HG03196 (cell line): ENCODE measurements at regions not wholly inside any gene's neighbourhood (a gene's known extent, or its start where the extent isn't known, plus 50 kb on each side); places are given as distances from the start of the nearest gene placed in this dataset.
"Not testable (repeated sequence)": the region's sequence is repeated elsewhere in the genome, so short reads cannot be mapped to it uniquely, and the experiment has no call there.

ENCODE experiments used
- ATAC-seq: cut with Tn5 transposase; IDR thresholded peaks from one replicate; pipeline ENCODE4 v1.9.1; 2021; ENCODE audit not compliant: unreplicated experiment

DNA sequence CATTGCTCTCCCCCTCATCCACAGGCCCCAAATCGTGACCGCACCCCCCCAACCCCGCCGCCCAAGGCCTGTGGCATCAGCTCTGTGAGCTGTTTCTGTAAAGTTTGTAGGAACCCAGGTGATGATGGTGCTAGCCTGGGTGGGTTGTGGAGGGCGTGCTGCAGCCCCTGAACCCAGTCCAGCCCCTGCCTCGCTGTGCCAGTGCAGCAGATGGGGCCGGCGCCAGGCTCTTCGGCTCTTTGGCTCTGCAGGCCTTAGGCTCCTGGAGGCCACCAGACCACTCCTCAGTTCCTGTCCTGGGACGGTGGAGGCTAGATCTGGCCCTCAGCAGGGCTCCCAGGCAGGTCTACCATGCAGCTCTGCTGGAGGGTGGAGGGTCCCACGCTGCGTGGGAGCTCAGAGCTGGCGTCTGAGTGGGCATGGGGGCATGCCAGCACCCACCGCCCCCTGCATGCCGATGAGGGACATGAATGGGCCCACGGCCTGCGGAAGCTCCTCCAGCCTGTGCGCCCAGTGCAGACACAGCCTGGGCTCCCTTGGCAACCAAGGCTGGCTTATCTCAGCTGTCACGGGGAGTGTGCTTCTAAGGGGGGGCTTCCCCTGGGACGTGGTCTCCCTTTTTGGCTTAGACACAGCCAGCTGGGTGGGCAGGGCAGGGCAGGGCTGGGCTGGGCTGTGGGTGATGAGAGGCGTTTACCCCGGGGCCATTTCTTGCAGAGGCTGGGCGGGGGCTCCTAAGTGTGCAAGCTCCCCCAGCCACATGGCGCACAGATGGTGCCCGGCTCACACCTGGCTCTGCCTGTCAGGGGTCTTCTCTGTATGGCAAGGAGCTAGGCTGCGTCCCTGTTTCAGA, 1187.6 kb downstream of the BRD1 start:
- ATAC-seq, result no peak

DNA sequence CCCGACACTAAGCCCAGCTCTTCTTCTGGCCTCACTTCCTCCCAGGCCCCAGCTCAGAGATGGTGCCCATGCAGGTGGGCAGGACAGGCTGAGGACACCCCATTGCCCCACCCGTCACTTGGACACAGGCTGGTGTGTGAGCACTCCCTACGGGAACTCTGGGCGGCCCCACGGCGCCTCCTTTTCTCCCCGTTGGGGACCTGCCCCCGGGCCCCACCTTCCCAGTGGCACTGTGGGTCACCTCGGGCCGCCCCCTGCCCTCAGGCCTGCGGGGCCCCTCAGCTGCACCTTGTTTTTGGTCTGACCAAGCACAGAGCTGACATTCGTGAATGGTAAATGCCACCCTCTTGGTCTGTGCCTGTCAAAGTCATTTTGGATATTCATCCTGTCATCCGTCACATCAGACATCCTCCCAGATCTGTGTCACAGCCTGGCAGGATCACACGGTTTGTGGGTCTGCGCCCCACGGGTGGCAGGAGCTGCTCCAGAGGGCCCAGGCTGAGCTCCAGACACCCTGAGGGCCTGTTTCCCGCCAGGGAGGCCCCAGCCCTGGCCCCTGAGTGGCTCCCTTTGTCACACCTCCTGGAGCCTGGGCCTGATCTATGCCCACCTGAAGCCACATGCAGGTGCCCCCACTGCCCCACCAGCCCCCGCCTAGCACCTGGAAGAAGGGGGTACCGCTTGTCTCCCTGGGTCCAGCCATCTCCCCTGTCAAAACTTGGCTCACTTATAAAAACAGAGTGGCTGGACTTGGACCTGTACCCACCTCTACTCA, 1188.5 kb downstream of the BRD1 start:
- ATAC-seq, result no peak

DNA sequence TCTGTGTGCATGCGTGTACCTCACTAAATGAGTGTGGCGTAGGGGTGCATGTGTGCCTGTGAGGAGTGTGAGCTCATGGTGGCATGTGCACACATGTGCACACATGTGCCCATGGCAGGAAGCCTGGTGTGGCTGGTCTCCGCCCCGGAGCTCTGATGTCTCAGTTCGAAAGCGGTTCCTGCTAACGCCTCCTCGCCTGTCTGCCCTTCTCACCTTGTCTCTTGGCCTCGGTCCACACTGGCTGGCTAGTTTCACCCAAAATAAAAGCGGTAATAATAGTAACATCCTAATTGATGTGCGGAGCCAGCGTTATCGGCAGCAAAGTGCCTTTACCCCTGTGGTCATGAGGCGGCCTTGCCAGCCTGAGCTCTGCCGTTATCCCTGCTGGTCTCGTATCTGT, 1190.4 kb downstream of the BRD1 start:
- no peak for ATAC-seq

DNA sequence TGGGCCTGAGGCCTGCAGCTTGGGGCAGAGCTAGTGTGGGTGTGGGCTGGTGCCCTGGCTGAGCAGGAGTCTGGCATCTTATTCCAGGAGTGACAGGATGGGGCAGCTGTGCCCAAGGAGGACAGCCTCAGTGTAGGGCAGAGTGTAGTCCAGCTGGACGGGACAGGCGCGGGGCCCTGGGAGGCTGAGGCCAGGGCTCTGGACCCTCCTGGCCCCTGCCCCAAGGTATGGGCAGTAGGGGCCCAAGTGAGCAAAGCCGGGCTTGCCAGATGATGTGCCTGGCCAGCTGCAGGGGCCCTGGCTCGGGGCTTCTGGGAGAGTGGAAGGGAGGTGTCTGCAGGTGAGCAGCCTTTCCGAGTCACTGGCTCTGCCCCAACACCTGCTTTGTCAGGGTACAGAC, 1190.9 kb downstream of the BRD1 start:
- ATAC-seq, result no peak

DNA sequence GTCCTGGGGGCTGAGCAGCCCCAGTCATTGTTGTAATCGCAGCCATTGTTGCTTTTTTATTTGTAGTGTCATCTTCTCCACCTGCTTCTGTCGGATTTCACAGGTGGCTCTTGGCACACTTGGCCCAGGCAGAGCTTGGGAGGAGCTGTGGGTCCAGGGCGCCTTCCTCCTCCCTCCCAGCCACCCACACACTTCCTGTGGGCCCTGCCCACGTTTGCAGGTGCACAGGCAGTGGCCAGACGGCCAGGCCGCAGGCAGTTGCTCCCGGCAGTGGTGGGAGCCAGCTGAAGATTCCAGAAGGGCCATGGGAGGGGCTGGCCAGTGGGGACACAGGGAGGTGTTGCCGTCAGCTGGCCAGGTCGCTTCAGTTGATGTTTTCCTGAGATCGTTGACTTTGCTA, 1191.9 kb downstream of the BRD1 start:
- ATAC-seq, result no peak

DNA sequence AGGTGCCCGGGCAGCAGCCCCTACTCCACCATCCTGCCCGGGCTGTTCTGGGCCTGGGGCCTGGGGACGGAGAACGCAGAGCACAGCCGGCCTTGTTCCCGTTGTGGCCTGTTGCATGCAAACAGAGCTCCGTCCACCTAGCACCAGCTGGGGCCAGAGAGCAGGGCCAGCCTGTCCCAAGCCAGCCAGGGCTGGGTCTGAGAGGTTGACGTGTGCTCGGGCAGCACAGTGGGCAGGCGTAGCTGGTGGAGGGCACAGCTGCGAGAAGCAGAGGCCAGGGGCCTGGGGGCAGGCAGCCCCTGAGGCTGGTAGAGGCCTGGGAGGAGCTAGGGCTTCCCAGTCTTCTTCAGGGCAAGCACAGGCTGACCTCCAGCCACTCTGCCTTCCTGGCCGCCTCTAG, 1192.6 kb downstream of the BRD1 start:
- no peak for ATAC-seq

DNA sequence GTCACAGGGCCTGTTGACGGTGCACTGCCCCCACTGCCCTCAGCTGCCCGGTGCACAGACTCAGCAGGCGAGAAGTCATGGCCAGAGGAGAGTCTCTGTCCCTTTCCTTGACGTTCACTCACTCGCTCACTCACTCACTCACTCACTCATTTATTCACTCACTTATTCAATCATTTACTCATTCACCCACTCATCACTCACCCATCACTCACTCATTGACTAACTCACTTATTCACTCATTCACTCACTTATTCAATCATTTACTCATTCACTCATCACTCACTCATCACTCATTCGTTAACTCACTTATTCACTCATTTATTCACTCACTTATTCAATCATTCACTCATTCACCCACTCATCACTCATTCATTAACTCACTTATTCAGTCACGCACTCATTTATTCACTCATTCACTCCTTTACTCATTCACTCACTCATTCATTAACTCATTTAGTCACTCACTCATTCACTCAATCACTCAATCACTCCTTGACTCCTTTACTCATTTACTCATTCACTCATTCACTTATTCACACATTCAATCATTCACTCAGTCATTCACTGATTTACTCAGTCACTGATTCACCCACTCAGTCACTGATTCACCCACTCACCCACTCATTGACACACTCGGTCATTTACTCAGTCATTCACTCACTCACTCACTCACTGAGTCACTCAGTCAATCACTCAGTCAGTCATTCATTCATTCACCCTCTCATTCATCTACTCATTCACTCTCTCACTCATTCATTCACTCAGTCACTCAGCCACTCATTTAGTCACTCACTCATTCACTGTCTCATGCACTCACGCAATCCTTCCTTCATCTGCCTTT, 1193.5 kb downstream of the BRD1 start:
- ATAC-seq, result no peak

DNA sequence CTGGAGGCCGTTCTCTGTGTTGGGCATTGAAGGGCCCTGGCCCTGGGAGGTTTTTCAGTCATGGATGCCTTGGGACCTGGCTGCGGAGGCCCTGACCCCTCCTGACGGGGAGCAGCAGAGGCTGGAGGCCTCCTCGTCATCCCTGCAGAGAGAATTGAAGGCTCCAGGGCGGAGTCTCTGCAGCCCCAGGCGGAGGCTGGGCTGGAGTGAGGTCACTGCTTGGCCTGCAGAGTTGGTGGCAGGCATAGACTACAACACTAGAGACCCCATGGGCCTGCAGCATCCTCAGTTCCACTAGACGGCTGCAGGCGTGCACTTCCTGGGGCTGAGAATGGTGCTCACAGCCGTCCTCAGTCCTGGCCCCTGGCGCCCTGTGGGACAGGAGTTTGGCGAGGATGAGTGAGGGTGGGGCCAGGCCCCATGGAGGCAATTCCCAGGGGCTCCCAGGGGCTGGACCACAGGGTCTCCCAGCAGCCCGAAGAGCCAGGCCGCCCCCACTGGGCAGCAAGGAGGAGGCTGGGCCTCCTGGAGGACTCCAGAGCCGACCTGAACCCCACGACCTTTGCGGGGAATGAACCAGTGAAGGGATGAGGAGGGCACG, 1194.9 kb downstream of the BRD1 start:
- ATAC-seq, result no peak

DNA sequence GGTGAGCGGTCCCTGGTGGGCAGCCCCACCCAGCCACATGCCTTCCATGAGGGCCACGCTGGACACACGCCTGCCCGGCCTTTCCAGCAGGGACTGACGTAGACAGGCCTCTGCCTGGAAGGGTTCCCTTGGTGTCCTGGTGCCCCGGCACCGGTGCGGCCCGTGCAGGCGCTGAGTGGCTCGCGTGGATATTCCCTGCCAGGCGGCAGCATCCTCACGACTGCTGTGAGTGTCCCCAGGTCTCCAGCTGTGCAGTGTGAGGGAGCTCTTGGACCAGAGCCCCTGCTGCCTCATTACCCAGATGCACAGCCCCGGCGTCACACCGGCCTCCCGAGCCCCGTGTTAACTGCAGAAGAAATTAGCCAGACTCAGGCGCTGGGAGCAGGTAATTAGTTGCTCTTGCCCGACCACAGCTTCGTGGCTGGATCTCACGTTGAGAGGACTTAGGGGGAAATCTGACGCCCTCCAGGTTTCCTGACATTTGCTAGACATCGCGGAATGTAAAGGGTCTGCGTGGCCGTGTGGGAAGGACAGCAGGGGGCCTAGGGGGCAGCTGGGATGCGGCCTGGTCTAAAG, 1196.3 kb downstream of the BRD1 start:
- no peak for ATAC-seq

DNA sequence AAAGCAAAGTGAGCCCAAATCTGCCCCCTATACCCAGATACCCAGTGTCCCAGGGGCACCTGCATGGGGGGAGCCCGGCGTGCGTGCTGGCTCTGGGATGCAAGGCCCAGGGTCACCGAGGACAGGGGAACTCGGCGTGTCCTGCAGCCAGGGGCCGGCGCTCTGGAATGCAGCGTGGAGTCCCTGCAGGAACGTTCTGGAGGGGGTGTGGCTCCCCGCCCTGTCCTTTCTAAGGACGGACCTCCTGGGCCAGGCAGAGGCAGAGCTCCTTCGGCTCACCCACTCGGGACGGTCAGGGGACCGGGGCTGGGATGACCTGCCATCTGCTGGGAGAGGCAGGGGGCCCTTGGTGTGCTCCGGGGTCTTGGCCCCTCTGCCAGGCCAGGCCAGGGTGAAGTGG, 1196.8 kb downstream of the BRD1 start:
- no peak for ATAC-seq

DNA sequence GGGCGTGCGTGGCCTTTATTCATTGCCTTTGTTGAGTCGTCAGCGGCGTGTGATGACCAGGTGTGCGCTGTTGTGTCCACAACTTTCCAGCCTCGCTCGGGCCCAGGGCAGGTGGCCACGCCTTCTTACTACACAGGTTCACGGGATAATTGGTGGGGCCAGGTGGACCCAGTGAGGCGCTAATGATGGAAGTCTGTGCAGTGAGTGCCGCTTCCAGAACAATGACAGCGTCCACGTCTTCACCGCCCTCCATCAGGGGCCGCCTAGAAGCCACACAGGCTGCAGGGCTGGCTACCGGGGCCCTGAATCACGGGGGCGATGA, 1197.3 kb downstream of the BRD1 start:
- no peak for ATAC-seq

DNA sequence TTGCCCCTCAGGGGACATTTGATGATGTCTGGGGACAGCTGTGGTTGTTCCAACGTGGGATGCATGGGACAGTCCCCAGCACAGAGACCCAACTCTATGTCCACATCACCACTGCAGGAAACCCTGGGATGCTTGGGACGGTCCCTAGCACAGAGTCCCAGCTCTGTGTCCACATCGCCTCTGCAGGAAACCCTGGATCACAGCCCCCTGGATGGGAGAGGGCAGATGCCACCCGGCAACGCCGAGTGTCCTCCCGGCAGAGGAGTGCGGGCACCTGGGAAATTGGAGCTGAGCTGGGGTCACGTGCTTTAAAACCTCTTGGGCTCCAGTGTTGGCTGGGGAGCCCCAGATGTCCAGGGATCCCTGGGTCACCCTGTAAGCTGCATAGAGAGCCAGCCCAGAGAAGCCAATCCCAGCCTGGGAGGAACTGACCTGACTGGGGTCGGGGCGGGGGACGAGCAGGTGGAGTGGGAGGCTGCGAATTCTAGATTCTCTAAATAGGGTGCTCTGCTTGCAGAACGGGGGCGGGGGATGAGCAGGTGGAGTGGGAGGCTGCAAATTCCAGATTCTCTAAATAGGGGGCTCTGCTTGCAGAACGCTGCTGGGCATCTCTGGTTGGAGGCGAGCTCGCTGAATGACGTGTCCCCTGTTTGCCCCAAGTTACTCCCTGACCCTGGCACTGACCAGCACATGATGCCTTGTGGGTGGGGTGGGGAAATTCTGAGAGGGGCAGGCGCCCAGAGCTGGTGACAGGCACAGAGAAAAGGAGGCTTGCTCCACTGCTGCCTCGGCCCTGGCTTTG, 1197.8 kb downstream of the BRD1 start:
- no peak for ATAC-seq

DNA sequence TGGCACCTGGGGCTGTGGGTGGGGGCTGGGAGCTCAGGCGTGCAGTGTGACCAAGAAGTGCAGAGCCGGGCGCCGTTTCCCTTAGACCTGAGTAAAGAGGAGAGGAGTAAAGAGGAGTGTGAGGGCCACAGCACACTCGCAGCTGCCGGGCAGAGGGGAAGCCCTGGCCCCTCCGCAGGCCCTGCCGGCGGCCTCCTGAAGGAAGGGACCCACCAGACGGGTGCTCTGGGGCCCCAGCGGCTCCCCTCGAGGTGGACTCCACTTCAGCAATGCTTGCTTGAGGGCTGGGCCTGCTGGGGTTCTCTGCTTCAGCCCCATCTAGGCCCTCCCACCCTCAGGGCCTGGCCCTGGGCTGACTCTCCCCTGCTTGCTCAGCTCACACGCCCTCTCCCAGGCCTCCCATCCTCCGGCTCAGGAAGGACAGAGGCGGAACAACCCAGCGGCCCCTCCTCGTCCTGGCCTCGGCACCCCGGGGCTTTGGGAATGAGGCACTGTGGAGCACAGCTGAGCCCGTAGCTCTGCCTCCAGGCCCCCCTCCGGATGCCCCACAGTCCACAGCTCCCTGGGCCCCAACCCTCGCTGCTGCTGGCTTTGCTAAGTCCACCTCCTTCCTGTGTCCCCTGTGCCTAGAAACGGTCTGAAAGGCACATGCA, 1198.7 kb downstream of the BRD1 start:
- no peak for ATAC-seq

DNA sequence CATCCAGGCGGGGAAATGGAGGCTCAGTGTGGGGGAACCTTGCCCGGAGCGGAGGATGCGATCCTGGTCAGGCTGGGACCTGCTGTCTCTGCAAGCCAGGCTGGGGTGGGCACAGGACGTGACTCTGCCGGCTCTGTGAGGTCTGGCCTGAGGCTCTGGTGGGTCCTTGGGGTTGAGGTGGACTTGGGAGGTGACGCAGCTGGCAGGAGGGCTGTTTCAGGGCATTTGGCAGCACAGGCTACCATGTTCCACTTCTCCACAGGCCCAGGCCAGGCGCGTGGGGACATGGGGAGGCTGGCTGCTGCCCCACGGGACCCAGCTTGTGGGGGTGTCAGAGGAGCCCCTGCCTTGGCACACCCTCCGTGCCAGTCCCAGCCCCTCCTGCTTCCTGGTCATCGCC, 1199.7 kb downstream of the BRD1 start:
- no peak for ATAC-seq

DNA sequence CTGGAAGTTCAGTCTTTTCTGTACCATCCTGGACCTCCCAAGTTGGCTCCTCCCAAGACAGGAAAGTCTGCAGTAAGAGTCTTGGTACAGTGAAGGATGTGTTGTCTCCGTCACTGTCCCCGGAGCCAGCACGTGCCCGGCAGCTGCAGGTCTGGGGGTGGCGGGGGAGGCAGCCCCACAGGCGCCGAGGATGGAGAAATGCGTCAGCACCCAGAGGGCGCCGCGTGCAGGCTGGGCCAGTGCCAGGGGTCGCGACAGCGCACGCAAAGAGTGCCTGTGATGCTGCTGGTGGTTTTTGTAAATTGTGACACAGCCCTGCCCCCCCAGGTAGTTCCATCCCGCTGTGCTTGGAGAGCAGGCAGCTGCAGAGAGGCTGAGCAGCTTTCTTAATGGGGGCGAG, 1200.5 kb downstream of the BRD1 start:
- no peak for ATAC-seq

DNA sequence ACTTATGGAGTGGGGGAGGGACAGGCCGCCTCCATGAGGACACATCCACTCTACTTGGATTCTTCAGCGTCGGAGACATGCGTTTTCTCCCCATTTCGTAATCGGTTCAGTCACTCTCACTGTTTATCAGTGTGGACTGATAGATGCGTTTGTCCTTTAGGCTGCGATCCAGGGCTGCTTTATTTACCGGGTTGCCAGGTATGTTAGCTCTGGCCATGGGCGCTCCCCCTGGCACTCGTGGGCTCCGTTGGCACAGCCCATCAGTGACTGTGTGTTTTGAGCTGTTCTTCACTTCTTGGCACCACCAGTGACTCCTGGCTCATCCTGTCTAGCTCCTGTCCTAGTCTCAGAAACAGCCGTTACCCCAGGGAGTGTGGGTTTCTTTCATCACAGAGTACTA, 1203.3 kb downstream of the BRD1 start:
- no peak for ATAC-seq

DNA sequence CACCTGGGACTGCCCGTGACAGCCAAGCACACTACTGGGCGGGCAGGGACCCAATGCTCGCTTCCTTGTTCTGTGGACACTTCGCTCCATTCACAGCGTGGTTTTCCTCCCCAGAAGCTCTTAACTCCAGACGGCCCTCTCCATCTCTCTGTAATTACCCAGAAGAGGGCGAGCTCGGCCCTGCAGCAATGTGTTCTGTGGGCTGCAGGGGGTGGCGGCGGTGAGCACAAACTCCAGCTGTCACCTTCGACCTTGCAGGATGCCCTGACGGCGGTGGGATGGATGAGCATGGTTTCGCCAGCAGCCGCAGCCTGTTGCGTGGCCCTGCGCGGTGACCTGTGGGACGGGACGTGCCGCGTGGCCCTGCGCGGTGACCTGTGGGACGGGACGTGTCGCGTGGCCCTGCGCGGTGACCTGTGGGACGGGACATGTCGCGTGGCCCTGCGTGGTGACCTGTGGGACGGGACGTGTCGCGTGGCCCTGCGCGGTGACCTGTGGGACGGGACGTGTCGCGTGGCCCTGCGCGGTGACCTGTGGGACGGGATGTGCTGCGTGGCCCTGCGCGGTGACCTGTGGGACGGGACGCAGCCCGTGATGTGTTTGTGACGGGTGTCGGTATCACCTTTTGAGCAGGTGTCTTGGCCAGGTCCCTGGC, 1204.7 kb downstream of the BRD1 start:
- ATAC-seq, result no peak

DNA sequence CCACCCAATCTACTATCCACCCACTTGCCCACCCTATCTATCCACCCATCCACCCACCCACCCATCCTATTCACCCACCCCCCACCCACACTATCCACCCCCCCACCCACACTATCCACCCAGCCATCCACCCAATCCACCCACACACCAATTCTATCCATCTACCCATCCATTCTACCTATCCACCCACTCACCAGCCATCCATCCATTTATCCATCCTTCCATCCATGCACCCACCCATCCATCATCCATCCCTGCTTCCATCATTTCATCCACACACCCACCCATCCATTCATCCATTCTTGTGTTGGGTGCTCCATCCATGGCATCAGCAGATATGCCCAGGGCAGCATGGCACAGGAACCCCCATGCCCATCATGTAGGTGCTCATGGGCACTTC, 1206.6 kb downstream of the BRD1 start:
- ATAC-seq, result no peak

DNA sequence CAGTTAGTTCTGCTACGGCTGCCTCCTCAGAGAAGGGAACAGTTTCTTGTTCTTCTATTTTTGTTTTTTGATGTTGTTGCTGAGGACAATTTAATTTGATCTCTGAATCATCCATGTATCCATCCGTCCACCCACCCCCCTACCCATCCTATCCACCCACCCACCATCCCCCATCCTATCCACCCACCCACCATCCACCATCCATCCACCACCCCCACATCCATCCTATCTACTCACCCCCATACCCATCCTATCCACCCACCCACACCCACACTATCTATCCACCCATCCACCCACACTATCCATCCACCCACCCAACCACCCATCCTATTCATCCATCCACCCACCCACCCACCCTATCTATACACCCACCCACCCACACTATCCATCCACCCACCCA, 1207.2 kb downstream of the BRD1 start:
- not testable (repeated sequence) for ATAC-seq
